LNCAP (cell line): ENCODE measurements at regions not wholly inside any gene's neighbourhood (a gene's known extent, or its start where the extent isn't known, plus 50 kb on each side); places are given as distances from the start of the nearest gene placed in this dataset.

Experiments used
- TF ChIP-seq, protein P1 (sequence below): fragments of 450-650 bp; IDR thresholded peaks from 2 replicates; pipeline ENCODE4 v1.5.1; 2017; ENCODE audit warnings: mild to moderate bottlenecking

DNA sequence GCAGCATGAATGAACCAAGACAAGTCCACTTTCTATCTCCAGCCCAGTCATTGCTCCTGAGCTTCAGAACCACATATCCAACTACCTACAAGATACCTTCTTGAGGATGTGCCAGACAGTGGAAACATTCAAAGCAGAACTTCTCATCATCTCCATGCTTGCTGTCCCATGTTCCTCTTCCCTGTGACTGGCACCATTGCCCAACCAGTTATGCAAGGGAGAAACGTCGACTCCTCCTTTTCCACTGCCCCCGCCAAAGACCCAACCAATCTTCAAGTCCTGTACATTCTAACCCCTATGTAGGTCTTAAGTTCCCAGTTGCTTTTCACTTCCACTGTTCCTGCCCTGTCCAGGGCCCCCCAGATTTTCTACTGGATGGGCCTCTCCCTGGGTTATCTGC, 225.7 kb downstream of the RPS24 start:
- TF ChIP-seq, protein P1, sequence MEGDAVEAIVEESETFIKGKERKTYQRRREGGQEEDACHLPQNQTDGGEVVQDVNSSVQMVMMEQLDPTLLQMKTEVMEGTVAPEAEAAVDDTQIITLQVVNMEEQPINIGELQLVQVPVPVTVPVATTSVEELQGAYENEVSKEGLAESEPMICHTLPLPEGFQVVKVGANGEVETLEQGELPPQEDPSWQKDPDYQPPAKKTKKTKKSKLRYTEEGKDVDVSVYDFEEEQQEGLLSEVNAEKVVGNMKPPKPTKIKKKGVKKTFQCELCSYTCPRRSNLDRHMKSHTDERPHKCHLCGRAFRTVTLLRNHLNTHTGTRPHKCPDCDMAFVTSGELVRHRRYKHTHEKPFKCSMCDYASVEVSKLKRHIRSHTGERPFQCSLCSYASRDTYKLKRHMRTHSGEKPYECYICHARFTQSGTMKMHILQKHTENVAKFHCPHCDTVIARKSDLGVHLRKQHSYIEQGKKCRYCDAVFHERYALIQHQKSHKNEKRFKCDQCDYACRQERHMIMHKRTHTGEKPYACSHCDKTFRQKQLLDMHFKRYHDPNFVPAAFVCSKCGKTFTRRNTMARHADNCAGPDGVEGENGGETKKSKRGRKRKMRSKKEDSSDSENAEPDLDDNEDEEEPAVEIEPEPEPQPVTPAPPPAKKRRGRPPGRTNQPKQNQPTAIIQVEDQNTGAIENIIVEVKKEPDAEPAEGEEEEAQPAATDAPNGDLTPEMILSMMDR = no peak

DNA sequence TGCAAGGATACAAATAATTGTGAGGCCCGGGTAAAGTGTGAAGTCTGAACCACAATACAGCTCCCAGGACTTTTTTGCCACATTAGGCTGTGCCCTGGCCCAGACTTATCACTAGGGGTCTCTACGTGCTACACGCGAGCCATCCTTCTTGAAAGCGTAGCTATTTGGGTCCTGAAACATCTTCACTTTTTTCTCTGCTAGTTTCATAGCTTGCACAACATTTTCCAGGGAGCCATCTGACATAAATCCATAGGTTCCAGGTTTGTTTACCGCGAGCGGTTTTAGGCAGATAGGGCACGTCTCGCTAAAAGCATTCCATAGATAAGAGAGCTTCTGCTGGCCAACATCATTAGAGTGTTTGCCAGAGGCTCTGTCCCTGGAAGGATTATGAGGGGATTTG, 226.5 kb downstream of the RPS24 start:
- TF ChIP-seq, protein P1 = no peak

DNA sequence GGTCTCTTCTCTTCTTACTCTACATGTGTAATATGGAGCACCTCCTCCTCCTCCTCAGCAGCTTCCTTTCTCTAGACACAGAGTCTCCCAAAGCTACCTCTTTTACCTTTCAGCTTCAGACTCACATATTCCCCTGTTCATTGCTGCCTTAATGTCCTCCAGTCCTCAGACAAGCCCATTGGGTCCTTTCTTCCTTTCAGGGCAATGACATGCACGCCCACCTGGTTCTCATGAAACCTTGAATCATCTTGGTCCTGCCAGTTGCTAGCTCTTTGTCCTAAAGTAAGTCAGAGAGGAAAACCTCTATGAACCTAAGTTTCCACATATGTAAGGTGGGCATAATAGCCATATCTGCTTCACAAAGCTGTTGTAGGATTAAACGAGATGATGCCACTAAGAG, 227.0 kb downstream of the RPS24 start:
- TF ChIP-seq, protein P1 = no peak

DNA sequence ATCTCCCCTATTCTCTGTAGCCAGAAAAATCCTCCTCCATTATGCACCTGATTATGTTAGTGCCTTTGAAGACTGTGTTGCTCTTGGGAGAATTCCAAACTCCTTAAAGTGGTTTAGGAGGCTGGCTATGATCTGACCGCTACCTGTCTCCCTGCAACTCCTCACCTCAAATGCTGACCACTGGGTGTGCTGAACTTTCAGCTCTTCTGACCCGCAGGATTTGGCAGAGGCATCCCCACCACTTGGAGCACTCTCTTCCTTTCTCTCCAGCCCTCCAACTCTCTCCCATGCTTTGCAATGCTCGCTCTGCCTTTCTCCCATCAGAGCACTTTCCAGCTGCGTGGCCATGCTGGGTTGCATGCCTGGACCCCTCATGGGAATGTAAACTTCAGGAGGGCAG, 227.6 kb downstream of the RPS24 start:
- TF ChIP-seq, protein P1 = no peak

DNA sequence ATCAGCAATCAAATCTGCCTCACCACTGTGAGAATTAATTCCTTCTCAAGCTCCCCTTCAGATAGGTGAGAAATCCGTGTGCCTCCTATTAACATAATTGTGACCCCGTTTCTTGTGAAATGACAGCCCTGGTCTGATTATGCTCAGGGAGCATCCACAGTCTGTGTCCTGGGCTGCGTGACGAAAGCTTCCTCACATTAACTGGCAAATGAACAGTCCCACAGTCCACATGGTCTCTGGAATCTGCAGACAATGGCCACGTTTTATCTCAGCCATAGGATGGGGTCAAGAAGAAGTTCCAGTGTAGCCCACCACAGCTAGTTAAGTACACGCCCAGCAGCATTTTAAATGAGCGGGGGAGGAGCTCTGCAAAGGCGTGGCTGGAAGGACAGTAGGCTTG, 229.2 kb downstream of the RPS24 start:
- TF ChIP-seq, protein P1 = no peak

DNA sequence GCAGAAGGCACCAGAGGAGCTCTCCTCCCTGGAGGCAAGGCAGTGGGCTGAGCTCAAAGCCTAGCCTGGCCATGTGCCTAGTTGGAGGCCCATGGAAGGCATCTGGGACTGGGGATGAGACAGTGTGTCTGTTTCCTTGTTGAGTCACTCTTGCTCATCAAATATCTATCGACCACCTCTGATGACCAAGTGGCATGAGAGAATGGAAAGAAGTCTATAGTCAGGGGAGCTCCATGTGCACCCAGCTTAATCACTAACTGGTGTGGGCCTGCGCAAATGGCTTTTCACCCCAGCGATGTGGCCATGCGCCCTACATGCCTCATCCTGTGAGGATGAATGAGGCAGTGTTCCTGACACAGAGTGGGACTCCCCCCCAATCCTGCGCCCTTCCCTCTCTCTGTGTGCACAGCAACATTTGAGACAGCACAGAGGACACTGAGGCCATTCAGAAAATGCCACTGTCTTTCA, 229.9 kb downstream of the RPS24 start:
- TF ChIP-seq, protein P1 = no peak

DNA sequence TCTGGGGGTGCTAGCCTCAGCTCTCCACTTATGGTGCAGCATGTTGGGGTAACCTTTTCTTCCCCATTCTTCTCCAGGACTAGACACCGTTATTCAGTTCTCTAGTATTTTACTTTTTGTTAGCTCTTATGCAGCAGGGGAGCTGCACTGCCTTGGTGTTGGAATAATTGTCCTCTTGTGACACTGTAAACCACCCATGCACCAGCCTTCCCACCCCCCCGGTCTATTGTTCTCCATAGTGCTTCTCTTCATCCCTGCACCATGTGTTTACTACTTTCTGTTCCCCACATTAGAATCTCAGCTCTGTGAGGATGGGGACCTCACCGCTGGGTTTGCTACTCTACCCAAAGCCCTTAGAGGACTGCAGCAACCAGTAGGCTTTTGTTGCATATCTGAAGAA, 230.7 kb downstream of the RPS24 start:
- TF ChIP-seq, protein P1 = no peak

DNA sequence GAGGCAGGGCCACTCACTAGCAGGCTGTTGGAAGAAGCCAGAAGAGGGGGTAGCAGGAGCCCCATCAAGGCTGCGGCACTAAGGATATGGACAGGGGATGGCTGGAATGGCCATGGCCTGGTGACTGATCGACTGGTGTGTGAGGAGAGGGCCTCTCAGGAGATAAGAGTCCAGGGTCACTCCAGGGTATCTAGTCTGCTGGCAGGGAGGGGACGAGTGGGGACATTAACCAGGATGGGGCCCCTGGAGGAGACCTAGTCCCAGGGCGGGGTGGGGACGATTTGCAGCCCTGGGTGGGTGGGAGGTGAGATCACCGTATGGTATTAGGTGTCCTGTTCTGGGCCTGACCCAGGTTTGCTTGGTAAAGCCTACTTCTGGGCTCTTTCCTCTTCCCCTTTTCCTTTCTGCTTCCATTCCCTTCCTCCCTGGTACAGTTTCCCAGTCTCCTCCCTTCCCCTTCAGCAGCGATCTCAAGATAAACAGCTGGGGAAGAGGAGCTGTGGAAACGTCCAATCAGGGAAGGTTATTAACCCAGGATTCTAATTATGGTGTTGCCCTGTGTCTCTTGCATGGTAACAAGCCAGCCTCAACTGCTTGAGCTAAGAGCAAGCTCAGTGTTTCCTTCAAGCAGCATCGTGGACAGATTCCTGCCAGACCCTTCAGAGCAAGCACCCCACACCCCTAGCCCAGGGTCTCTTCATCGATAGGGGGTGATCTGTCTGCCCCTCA, 233.2 kb downstream of the RPS24 start:
- TF ChIP-seq, protein P1 = no peak
